ENCODE measurements at regions not wholly inside any gene's neighbourhood (a gene's known extent, or its start where the extent isn't known, plus 50 kb on each side); places are given as distances from the start of the nearest gene placed in this dataset.
A peak's percentile ranks its signal among the peaks of the same experiment; 100 is the strongest.

- Histone ChIP-seq H3K9me3 (no peaks in the 10 kb centered on the region), H3K27ac (no peak overlapping the region), H3K4me1 (no peaks in the 10 kb centered on the region), H3K4me3 (no peak overlapping the region), H3K36me3 (no peaks in the 10 kb centered on the region), H3K27me3 (no peaks in the 10 kb centered on the region)
- 58% methylated on average over 1 of the region's 1 CpG for WGBS (ENCODE audit: insufficient coverage, low coverage, low lambda C conversion rate, missing lambda C conversion rate)
- no peak for DNase-seq
- TF ChIP-seq, protein P1, sequence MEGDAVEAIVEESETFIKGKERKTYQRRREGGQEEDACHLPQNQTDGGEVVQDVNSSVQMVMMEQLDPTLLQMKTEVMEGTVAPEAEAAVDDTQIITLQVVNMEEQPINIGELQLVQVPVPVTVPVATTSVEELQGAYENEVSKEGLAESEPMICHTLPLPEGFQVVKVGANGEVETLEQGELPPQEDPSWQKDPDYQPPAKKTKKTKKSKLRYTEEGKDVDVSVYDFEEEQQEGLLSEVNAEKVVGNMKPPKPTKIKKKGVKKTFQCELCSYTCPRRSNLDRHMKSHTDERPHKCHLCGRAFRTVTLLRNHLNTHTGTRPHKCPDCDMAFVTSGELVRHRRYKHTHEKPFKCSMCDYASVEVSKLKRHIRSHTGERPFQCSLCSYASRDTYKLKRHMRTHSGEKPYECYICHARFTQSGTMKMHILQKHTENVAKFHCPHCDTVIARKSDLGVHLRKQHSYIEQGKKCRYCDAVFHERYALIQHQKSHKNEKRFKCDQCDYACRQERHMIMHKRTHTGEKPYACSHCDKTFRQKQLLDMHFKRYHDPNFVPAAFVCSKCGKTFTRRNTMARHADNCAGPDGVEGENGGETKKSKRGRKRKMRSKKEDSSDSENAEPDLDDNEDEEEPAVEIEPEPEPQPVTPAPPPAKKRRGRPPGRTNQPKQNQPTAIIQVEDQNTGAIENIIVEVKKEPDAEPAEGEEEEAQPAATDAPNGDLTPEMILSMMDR (IDR thresholded peaks at IDR 0.05): no peak
- TF ChIP-seq POLR2A (IDR thresholded peaks at IDR 0.05): no peak
- intact Hi-C loops (cut with DNase I): no loop called here
- no peak for ATAC-seq
Observed at GRCh38 chr9:73665253-73665652, 513.6 kb downstream of the ANXA1 start.

DNA sequence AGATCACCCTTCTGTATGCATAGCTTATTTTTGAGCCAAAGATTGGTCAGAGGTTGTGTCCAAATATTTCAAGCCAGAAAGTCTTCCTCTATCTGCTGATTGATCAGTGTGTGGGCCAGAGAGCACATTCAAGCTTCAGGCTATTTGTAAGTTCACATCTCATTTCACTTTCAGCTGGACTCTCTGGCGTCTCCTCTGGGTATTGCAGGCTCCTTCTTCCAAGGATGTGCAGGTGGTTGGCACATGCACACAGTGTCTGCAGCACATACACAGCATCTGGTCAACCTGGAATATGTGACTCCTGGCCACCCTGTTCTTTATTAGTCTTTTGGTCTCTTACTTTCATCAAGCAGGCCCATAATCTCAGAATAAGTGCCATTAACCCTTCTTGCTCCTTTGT lies 516.1 kb downstream of the ANXA1 start:
- Histone ChIP-seq H3K36me3 (no peaks in the 10 kb centered on the region), H3K27me3 (no peaks in the 10 kb centered on the region), H3K9me3 (no peaks in the 10 kb centered on the region), H3K4me1 (no peaks in the 10 kb centered on the region), H3K4me3 (no peak overlapping the region), H3K27ac (no peak overlapping the region)
- 80% methylated on average over 1 of the region's 1 CpG for WGBS (ENCODE audit: insufficient coverage, low coverage, low lambda C conversion rate, missing lambda C conversion rate)
- peak in 1 of 4 donors; percentile 20 for ATAC-seq
- TF ChIP-seq, protein P1 (IDR thresholded peaks at IDR 0.05): no peak
- no peak for TF ChIP-seq POLR2A (IDR thresholded peaks at IDR 0.05)
- intact Hi-C loops (cut with DNase I): no loop called here
- no peak for DNase-seq

GRCh38 chr9:73680831-73681230 lies 529.2 kb downstream of the ANXA1 start:
- 50% methylated on average over 6 of the region's 6 CpGs for WGBS (ENCODE audit: insufficient coverage, low coverage, low lambda C conversion rate, missing lambda C conversion rate)
- intact Hi-C loops (cut with DNase I): no loop called here

GRCh38 chr9:73682789-73683188 lies 531.1 kb downstream of the ANXA1 start:
- no peaks in the 10 kb centered on the region for H3K4me1 ChIP-seq
- no peaks in the 10 kb centered on the region for H3K9me3 ChIP-seq
- no peak for DNase-seq
- intact Hi-C loops (cut with DNase I): no loop called here
- no peaks in the 10 kb centered on the region for H3K36me3 ChIP-seq
- no peak for ATAC-seq
- TF ChIP-seq, protein P1 (IDR thresholded peaks at IDR 0.05): no peak
- TF ChIP-seq POLR2A (IDR thresholded peaks at IDR 0.05): no peak
- no peaks in the 10 kb centered on the region for H3K27me3 ChIP-seq
- H3K4me3 ChIP-seq: no peak overlapping the region
- H3K27ac ChIP-seq: no peak overlapping the region

More at GRCh38 chr9:73680831-73681230, 529.2 kb downstream of the ANXA1 start:
- DNase-seq: no peak
- Histone ChIP-seq H3K9me3 (no peaks in the 10 kb centered on the region), H3K27me3 (no peaks in the 10 kb centered on the region), H3K36me3 (no peaks in the 10 kb centered on the region), H3K27ac (no peak overlapping the region), H3K4me1 (no peaks in the 10 kb centered on the region), H3K4me3 (no peak overlapping the region)
- no peak for TF ChIP-seq POLR2A (IDR thresholded peaks at IDR 0.05)
- no peak for ATAC-seq

GRCh38 chr9:73683862-73684591 lies 532.4 kb downstream of the ANXA1 start:
- Histone ChIP-seq H3K4me3 (no peak overlapping the region), H3K4me1 (no peaks in the 10 kb centered on the region), H3K36me3 (no peaks in the 10 kb centered on the region), H3K27ac (no peak overlapping the region), H3K9me3 (no peaks in the 10 kb centered on the region), H3K27me3 (no peaks in the 10 kb centered on the region)
- DNase-seq (no peak), ATAC-seq (peak; percentile 67 to 89 (median 74))
- intact Hi-C loops (cut with DNase I): no loop called here
- TF ChIP-seq, protein P1 (IDR thresholded peaks at IDR 0.05): peak; percentile 52 to 76 (median 63)
- no peak for TF ChIP-seq POLR2A (IDR thresholded peaks at IDR 0.05)
